ENCODE measurements at regions not wholly inside any gene's neighbourhood (a gene's known extent, or its start where the extent isn't known, plus 50 kb on each side); places are given as distances from the start of the nearest gene placed in this dataset.

DNA sequence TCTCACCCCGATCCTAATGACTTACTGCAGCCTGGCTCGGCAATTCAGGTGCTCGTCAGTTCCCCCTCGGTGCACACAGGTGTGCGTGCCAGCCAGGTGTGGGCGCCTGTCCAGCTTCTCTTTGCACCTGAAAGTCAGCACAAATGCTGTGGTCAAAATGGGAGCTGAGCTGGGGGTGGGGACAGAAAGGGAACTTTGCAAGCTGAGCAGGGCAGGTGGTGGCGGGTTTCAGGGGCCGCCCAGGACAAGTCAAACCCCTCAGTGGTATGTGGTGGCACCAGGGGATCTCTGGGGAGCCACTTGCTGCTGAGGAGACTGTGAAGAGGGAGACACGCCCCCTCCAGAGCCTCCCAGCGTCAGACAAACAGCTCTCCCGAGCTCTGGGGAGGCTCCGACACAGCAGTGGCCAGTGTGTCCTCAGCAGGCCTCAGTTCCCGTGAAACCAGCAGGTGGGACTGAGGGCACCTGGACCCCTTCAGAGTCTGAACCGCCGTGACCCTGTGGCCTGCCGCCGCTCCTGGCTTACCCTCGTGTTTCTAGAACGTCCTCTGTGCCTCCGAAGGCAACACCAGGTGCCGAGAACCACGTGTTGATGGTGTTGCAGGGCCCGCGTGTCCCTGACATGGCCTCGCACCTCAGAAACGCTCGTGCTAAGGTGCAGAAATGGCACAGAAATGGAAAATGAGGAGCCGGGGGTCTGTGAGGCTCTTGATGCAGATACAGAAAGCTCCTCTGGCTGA lies 233.5 kb upstream of the TNRC6C start:
- TF ChIP-seq POLR2A (IDR thresholded peaks at IDR 0.05): no peak
- TF ChIP-seq EP300 (IDR thresholded peaks at IDR 0.05): no peak

Data from upper lobe of left lung (tissue), 4 donors.